Sigmoid colon (tissue), 6 donors: ENCODE measurements at regions not wholly inside any gene's neighbourhood (a gene's known extent, or its start where the extent isn't known, plus 50 kb on each side); places are given as distances from the start of the nearest gene placed in this dataset.
A peak's percentile ranks its signal among the peaks of the same experiment; 100 is the strongest.

Experiments
- DNase-seq: peaks from one replicate; pipeline ENCODE4 v3.0.0-alpha.2; 2019
- H3K27ac ChIP-seq, 4 donors: fragments of 200-600 bp; sonication (generic); one replicate each; pipeline ENCODE4 v1.5.1; 2016 to 2019; ENCODE audit warnings: mild to moderate bottlenecking in 1 of 4
- H3K27me3 ChIP-seq, 3 donors: fragments of 200-600 bp; sonication (generic); one replicate each; pipeline ENCODE4 v1.5.1; 2019; ENCODE audit warnings: mild to moderate bottlenecking in 1 of 3
- H3K36me3 ChIP-seq, 4 donors: fragments of 200-600 bp; sonication (generic); one replicate each; pipeline ENCODE4 v1.5.1; 2016 to 2019
- H3K4me1 ChIP-seq, 4 donors: fragments of 200-600 bp; sonication (generic); one replicate each; pipeline ENCODE4 v1.5.1; 2017 to 2019
- H3K4me3 ChIP-seq, 4 donors: fragments of 200-600 bp; sonication (generic); one replicate each; pipeline ENCODE4 v1.5.1; 2017 to 2019; ENCODE audit warnings: mild to moderate bottlenecking in 2 of 4, moderate library complexity in 1 of 4
- H3K9me3 ChIP-seq, 4 donors: fragments of 200-600 bp in 3 of 4; sonication (generic) in 3 of 4; one replicate each; pipeline versions ENCODE4 v1.5.1 to v1.6.1; 2013 to 2019
- EP300 ChIP-seq, 4 donors: sonication (generic); formaldehyde crosslinking; IDR thresholded peaks; one replicate each; pipeline ENCODE4 v1.6.1; 2017; ENCODE audit warnings: antibody characterized with exemption in 4 of 4
- POLR2A ChIP-seq, 2 donors: fragments of 450-650 bp; IDR thresholded peaks; one replicate each; pipeline ENCODE4 v1.6.1; 2016; ENCODE audit warnings: antibody characterized with exemption in 2 of 2, mild to moderate bottlenecking in 2 of 2, moderate library complexity in 2 of 2
- POLR2AphosphoS5 ChIP-seq, 4 donors: sonication (generic); formaldehyde crosslinking; IDR thresholded peaks; one replicate each; pipeline ENCODE4 v1.6.1; 2017; ENCODE audit warnings: antibody characterized with exemption in 4 of 4
- WGBS, 2 donors: extraction: QIAGEN DNeasy Blood & Tissue Kit; methylation state at CpG; one replicate each; pipeline ENCODE4 v1.1.7; 2013; 5-methylcytosine and 5-hydroxymethylcytosine counted together
- intact Hi-C: fragments of 100-400 bp; cut with DNase I; formaldehyde crosslinking; loops from one replicate; pipeline ENCODE4 v1.15.1; 2023
- TF ChIP-seq, protein P1 (sequence below), 4 experiments: fragments of 450-650 bp in 3 of 4; fragments of 200-600 bp in 1 of 4; IDR thresholded peaks; one replicate each; pipeline ENCODE4 v1.5.1; 2016 to 2019; ENCODE audit warnings: antibody characterized with exemption in 4 of 4, mild to moderate bottlenecking in 3 of 4, moderate library complexity in 2 of 4
- donor health status: healthy with polysubstance abuse.
- donor health status: healthy.

GRCh38 chr6:105900125-105900937 lies 185.8 kb upstream of the PRDM1 start:
- H3K4me1 ChIP-seq, result no peaks in the 10 kb centered on the region
- H3K4me3 ChIP-seq, result no peak overlapping the region
- no peak for DNase-seq
- 40 to 71% methylated on average over 13 of the region's 13 CpGs for WGBS, 2 donors
- TF ChIP-seq EP300 (IDR thresholded peaks at IDR 0.05), result no peak
- TF ChIP-seq, protein P1, sequence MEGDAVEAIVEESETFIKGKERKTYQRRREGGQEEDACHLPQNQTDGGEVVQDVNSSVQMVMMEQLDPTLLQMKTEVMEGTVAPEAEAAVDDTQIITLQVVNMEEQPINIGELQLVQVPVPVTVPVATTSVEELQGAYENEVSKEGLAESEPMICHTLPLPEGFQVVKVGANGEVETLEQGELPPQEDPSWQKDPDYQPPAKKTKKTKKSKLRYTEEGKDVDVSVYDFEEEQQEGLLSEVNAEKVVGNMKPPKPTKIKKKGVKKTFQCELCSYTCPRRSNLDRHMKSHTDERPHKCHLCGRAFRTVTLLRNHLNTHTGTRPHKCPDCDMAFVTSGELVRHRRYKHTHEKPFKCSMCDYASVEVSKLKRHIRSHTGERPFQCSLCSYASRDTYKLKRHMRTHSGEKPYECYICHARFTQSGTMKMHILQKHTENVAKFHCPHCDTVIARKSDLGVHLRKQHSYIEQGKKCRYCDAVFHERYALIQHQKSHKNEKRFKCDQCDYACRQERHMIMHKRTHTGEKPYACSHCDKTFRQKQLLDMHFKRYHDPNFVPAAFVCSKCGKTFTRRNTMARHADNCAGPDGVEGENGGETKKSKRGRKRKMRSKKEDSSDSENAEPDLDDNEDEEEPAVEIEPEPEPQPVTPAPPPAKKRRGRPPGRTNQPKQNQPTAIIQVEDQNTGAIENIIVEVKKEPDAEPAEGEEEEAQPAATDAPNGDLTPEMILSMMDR (IDR thresholded peaks at IDR 0.05), result no peak
- TF ChIP-seq POLR2AphosphoS5 (IDR thresholded peaks at IDR 0.05), result no peak
- TF ChIP-seq POLR2A (IDR thresholded peaks at IDR 0.05), result no peak
- H3K27ac ChIP-seq, result peak overlapping the region in 1 of 4 donors; percentile 5
- no peaks in the 10 kb centered on the region for H3K36me3 ChIP-seq
- H3K27me3 ChIP-seq, result no peaks in the 10 kb centered on the region
- intact Hi-C loops, result no loop called here
- H3K9me3 ChIP-seq, result no peaks in the 10 kb centered on the region

DNA sequence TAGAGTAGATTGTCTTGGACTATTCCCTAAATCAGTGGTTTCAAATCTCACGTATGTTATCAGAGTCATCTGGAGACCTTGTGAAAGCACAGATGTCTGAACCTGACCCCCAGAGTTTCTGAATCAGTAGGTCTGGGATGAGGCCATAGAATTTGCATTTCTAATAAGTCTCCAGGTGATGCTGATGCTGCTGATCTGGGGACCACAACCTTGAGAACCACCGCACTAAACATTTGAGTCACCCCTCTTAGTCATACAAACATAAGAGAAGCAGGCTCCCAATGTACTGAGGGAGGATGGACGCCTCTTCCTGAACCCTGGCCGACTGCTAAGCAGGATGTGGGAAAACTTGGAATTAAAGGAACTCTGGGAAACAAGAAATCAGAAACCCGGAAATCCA lies 187.8 kb upstream of the PRDM1 start:
- no peak overlapping the region for H3K4me3 ChIP-seq
- H3K36me3 ChIP-seq, result no peaks in the 10 kb centered on the region
- TF ChIP-seq, protein P1 (IDR thresholded peaks at IDR 0.05), result no peak
- TF ChIP-seq POLR2AphosphoS5 (IDR thresholded peaks at IDR 0.05) (no peak), EP300 (IDR thresholded peaks at IDR 0.05) (no peak), POLR2A (IDR thresholded peaks at IDR 0.05) (no peak)
- 82 to 84% methylated on average over 5 of the region's 5 CpGs for WGBS, 2 donors
- no peaks in the 10 kb centered on the region for H3K9me3 ChIP-seq
- H3K27ac ChIP-seq, result no peak overlapping the region
- H3K4me1 ChIP-seq, result no peaks in the 10 kb centered on the region
- intact Hi-C loops, result no loop called here
- no peaks in the 10 kb centered on the region for H3K27me3 ChIP-seq
- DNase-seq, result no peak

DNA sequence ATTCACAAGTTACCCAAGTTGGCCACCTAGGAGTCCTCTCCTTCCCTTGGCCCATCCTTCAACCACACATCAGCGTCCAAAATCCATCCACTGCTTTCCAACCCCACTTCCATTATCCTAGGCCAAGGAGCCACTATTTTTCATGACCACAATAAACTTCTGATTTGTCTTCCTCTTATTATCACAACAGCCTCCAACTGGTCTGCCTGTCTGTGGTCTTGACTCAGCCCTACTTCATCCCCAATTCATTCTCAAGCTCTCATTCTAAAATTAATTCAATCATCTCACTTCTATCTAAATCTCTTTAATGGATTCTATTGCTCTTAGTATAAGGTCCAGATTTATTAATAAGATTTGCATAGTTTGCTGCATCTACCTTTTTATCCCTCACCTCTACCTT lies 189.0 kb upstream of the PRDM1 start:
- no peaks in the 10 kb centered on the region for H3K36me3 ChIP-seq
- no peak overlapping the region for H3K4me3 ChIP-seq
- 95 to 98% methylated on average over 1 of the region's 1 CpG for WGBS, 2 donors
- H3K9me3 ChIP-seq, result no peaks in the 10 kb centered on the region
- no peak for DNase-seq
- no peak overlapping the region for H3K27ac ChIP-seq
- intact Hi-C loops, result no loop called here
- no peaks in the 10 kb centered on the region for H3K4me1 ChIP-seq
- no peaks in the 10 kb centered on the region for H3K27me3 ChIP-seq
- TF ChIP-seq POLR2AphosphoS5 (IDR thresholded peaks at IDR 0.05) (no peak), EP300 (IDR thresholded peaks at IDR 0.05) (no peak), POLR2A (IDR thresholded peaks at IDR 0.05) (no peak)
- TF ChIP-seq, protein P1 (IDR thresholded peaks at IDR 0.05), result no peak

DNA sequence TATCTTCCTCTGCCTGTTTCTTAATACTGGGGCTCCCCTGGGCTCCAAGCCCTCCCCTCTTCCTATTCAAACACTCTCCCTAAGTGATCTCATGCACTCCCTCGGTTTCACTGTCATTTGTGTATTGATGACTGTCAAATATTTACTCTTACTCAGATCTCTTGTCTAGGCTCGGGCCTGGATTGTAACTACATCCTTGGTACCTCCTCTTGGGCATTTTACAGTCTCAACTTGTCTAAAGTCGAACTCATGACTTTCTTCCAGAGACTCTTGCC lies 189.4 kb upstream of the PRDM1 start:
- Histone ChIP-seq H3K9me3 (no peaks in the 10 kb centered on the region), H3K27ac (no peak overlapping the region), H3K36me3 (no peaks in the 10 kb centered on the region), H3K4me1 (no peaks in the 10 kb centered on the region), H3K4me3 (no peak overlapping the region), H3K27me3 (no peaks in the 10 kb centered on the region)
- 34 to 66% methylated on average over 3 of the region's 3 CpGs for WGBS, 2 donors
- DNase-seq, result no peak
- intact Hi-C loops, result no loop called here
- TF ChIP-seq POLR2A (IDR thresholded peaks at IDR 0.05) (no peak), POLR2AphosphoS5 (IDR thresholded peaks at IDR 0.05) (no peak), EP300 (IDR thresholded peaks at IDR 0.05) (no peak)

DNA sequence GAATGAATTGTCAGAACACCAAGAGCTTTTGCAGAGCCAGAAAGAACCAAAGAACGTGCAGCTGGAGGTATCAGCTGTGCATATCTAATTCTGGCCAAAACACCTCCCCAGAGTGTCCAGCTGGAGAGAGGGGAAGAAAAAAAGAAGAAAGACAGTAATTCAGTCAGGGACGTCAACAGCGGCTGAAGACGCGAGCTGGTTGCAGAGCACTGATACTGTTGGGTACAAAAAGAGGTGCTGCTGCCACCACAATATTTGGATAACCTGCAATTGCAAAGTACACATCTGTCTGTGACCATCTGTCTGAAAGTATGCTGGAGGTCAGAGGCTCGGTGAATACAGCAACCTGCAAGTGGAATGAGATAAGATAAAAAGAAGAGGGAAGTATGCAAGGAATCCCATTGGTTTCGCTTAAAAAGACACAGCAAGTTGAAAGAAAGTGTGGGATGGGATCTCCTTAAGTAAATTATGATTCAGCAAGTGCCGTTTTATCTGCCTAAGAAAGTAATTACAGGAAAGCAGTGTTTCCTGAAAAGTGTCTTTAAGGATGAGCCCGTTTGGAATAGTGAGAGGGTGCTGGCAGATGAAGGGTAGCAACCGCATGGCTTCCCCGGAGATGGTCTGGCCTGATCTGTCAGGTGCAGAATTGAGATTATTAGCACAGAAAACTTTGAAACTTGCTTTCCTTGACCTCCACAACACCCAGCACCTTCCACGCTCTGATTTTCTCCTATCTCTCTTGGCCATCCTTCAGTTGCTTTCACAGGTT lies 189.9 kb upstream of the PRDM1 start:
- intact Hi-C loops, result no loop called here
- TF ChIP-seq POLR2AphosphoS5 (IDR thresholded peaks at IDR 0.05) (no peak), POLR2A (IDR thresholded peaks at IDR 0.05) (no peak)
- TF ChIP-seq, protein P1 (IDR thresholded peaks at IDR 0.05), result no peak
- 65 to 80% methylated on average over 12 of the region's 12 CpGs for WGBS, 2 donors
- no peaks in the 10 kb centered on the region for H3K4me1 ChIP-seq
- H3K4me3 ChIP-seq, result no peak overlapping the region
- no peak overlapping the region for H3K27ac ChIP-seq
- no peak for DNase-seq
- H3K9me3 ChIP-seq, result no peaks in the 10 kb centered on the region
- no peaks in the 10 kb centered on the region for H3K27me3 ChIP-seq
- no peaks in the 10 kb centered on the region for H3K36me3 ChIP-seq
